IMR-90 (cell line): ENCODE measurements at regions not wholly inside any gene's neighbourhood (a gene's known extent, or its start where the extent isn't known, plus 50 kb on each side); places are given as distances from the start of the nearest gene placed in this dataset.

Experiments used
- ATAC-seq: fragments of 200-7000 bp; cut with Tn5 transposase; 2 replicates; pipeline ENCODE4 v1.9.1; 2020; ENCODE audit warnings: low read depth, mild to moderate bottlenecking, moderate library complexity
- BruUV-seq: library from RNA; stranded (reverse); fragments of 400-500 nt; replicated peaks from 2 replicates; lab custom pipeline; 2021; lab: Mats Ljungman, UMichigan
- CTCF ChIA-PET: fragments of 300-600 bp; formaldehyde crosslinking; extraction: SDS; loops from one replicate; lab custom pipeline; 2021; ENCODE audit warnings: antibody characterized with exemption; lab: Yijun Ruan, JAX
- POLR2A ChIA-PET: fragments of 300-600 bp; sonication (Branson Sonifier 250); formaldehyde crosslinking; loops from one replicate; lab custom pipeline; 2022; ENCODE audit warnings: antibody characterized with exemption; ENCODE audit not compliant: unreplicated experiment; lab: Charles Lee
- DNase-seq: peaks from one replicate; pipeline ENCODE4 v3.0.0; 2013
- H2AFZ ChIP-seq: replicated peaks from 2 replicates; pipeline ENCODE3; 2013; ENCODE audit warnings: low read length, mild to moderate bottlenecking; ENCODE audit not compliant: poor library complexity
- H2AK5ac ChIP-seq: 2 replicates; pipeline ENCODE4 v1.6.1; 2013; ENCODE audit warnings: low read depth, low read length, inconsistent platforms
- H2AK9ac ChIP-seq: replicated peaks from 2 replicates; pipeline ENCODE3; 2013; ENCODE audit warnings: mild to moderate bottlenecking, low read depth, low read length, moderate library complexity; ENCODE audit not compliant: poor library complexity
- H2BK120ac ChIP-seq: 2 replicates; pipeline ENCODE4 v1.6.1; 2013; ENCODE audit warnings: low read depth, low read length, inconsistent platforms
- H2BK15ac ChIP-seq: 3 replicates; pipeline ENCODE4 v1.6.1; 2013; ENCODE audit warnings: low read depth, low read length, inconsistent platforms
- H2BK20ac ChIP-seq: 2 replicates; pipeline ENCODE4 v1.6.1; 2013; ENCODE audit warnings: low read depth, mild to moderate bottlenecking, inconsistent platforms, low read length, moderate library complexity
- H2BK5ac ChIP-seq: 2 replicates; pipeline ENCODE4 v1.6.1; 2013; ENCODE audit warnings: mild to moderate bottlenecking, low read depth, low read length, inconsistent platforms; ENCODE audit not compliant: poor library complexity, severe bottlenecking
- H3K14ac ChIP-seq: replicated peaks from 2 replicates; pipeline ENCODE4 v1.6.1; 2013; ENCODE audit warnings: low read depth, low read length, inconsistent platforms
- H3K18ac ChIP-seq: 2 replicates; pipeline ENCODE4 v1.6.1; 2013; ENCODE audit warnings: low read depth, low read length, control low read depth
- H3K23ac ChIP-seq: 2 replicates; pipeline ENCODE4 v1.6.1; 2013; ENCODE audit warnings: low read depth, low read length, inconsistent platforms
- H3K27ac ChIP-seq: 2 replicates; pipeline ENCODE4 v1.5.1; 2013; ENCODE audit warnings: mild to moderate bottlenecking, control low read depth, low read length; ENCODE audit not compliant: insufficient read depth
- H3K27me3 ChIP-seq: 2 replicates; pipeline ENCODE4 v1.6.1; 2013; ENCODE audit warnings: low read length; ENCODE audit not compliant: control insufficient read depth, insufficient read depth
- H3K36me3 ChIP-seq: 2 replicates; pipeline ENCODE4 v1.6.1; 2013; ENCODE audit warnings: low read length, mixed read lengths; ENCODE audit not compliant: control insufficient read depth, insufficient read depth
- H3K4ac ChIP-seq: 2 replicates; pipeline ENCODE4 v1.6.1; 2013; ENCODE audit warnings: low read depth, low read length, inconsistent platforms
- H3K4me1 ChIP-seq: 2 replicates; pipeline ENCODE4 v1.6.1; 2013; ENCODE audit warnings: low read length, mixed read lengths; ENCODE audit not compliant: control insufficient read depth, insufficient read depth
- H3K4me2 ChIP-seq: 2 replicates; pipeline ENCODE4 v1.6.1; 2013; ENCODE audit warnings: low read depth, mild to moderate bottlenecking, control low read depth, low read length, moderate library complexity
- H3K4me3 ChIP-seq: 2 replicates; pipeline ENCODE4 v1.5.1; 2013; ENCODE audit warnings: low read depth, mild to moderate bottlenecking, control low read depth, low read length, moderate library complexity; ENCODE audit not compliant: insufficient read depth
- H3K56ac ChIP-seq: 2 replicates; pipeline ENCODE4 v1.6.1; 2013; ENCODE audit warnings: low read length, inconsistent platforms; ENCODE audit not compliant: insufficient read depth; ENCODE audit errors: extremely low read depth
- H3K79me1 ChIP-seq, 2 experiments: 2 replicates each; pipeline ENCODE4 v1.6.1; 2013; ENCODE audit warnings: low read length in 2 of 2, inconsistent platforms in 1 of 2, low read depth in 1 of 2
- H3K9ac ChIP-seq: 2 replicates; pipeline ENCODE4 v1.6.1; 2013; ENCODE audit warnings: low read depth, low read length, control low read depth
- H3K9me1 ChIP-seq: 2 replicates; pipeline ENCODE4 v1.6.1; 2013; ENCODE audit warnings: low read length, inconsistent platforms; ENCODE audit not compliant: insufficient read depth
- H3K9me3 ChIP-seq: 2 replicates; pipeline ENCODE4 v1.6.1; 2013; ENCODE audit warnings: low read length; ENCODE audit not compliant: control insufficient read depth, insufficient read depth
- H4K20me1 ChIP-seq: 2 replicates; pipeline ENCODE4 v1.6.1; 2013; ENCODE audit warnings: low read length, inconsistent platforms; ENCODE audit not compliant: insufficient read depth
- H4K5ac ChIP-seq: 2 replicates; pipeline ENCODE4 v1.6.1; 2013; ENCODE audit warnings: mild to moderate bottlenecking, low read depth, low read length, control low read depth
- H4K8ac ChIP-seq, 2 experiments: 2 replicates each; pipeline ENCODE4 v1.6.1; 2013; ENCODE audit warnings: low read depth in 2 of 2, low read length in 2 of 2, control low read depth in 1 of 2, inconsistent platforms in 1 of 2
- H4K91ac ChIP-seq: 2 replicates; pipeline ENCODE4 v1.6.1; 2013; ENCODE audit warnings: low read depth, low read length, inconsistent platforms; ENCODE audit not compliant: insufficient read depth
- NFE2L2 ChIP-seq: fragments of 150-350 bp; IDR thresholded peaks from 2 replicates; pipeline ENCODE4 v1.6.1; 2016; ENCODE audit warnings: low read depth, mild to moderate bottlenecking, low read length
- dilution Hi-C: fragments of 300-500 bp; cut with HindIII; formaldehyde crosslinking; loops from one replicate; pipeline ENCODE4 v1.14.3; 2018; ENCODE audit warnings: low sequenced_read_pairs; ENCODE audit not compliant: unreplicated experiment
- in situ Hi-C: fragments of 300-500 bp; cut with MboI; formaldehyde crosslinking; loops from 3 replicates; pipeline ENCODE4 v1.14.3; 2019; ENCODE audit warnings: low sequenced_read_pairs, inconsistent platforms, mixed read lengths
- intact Hi-C: fragments of 100-400 bp; cut with micrococcal nuclease; formaldehyde crosslinking; loops from 2 replicates; pipeline ENCODE4 v1.10.0; 2022

DNA sequence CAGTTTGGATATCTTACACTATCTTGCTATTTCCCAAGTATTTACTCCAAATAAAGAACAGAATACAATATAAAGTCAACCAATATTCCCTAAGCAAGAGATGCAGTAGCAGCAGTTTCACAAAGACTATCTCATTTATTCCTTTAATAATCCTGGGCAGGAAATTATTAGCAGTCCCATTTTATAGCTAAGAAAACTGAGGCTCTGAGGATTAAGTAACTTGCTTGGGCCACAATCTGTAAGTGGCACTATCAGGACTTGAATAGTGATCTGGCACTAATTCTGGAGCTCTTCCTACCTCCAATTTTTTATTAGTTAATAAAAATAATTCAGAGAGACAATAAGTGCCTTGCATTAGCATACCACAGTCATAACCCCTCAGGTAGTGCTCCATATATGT lies 611.7 kb downstream of the MCTP2 start:
- no TSS peak for BruUV-seq
- no peaks in the 10 kb centered on the region for H3K79me1 ChIP-seq

More for the DNA sequence above, 611.7 kb downstream of the MCTP2 start:
- Histone ChIP-seq H3K9me1 (no peaks in the 10 kb centered on the region), H3K4ac (no peak overlapping the region), H4K20me1 (no peaks in the 10 kb centered on the region), H4K91ac (no peak overlapping the region), H4K5ac (no peak overlapping the region), H3K27ac (no peak overlapping the region), H3K14ac (no peak overlapping the region), H2BK5ac (no peak overlapping the region), H3K27me3 (no peaks in the 10 kb centered on the region), H2BK120ac (no peak overlapping the region), H2AK5ac (no peak overlapping the region), H3K18ac (no peak overlapping the region), H3K9ac (no peak overlapping the region), H3K4me2 (no peak overlapping the region), H2AK9ac (no peak overlapping the region), H3K4me1 (no peaks in the 10 kb centered on the region), H3K23ac (no peak overlapping the region), H3K4me3 (no peak overlapping the region), H4K8ac (no peak overlapping the region), H2BK15ac (no peak overlapping the region), H2AFZ (no peak overlapping the region), H3K56ac (no peak overlapping the region), H3K36me3 (no peaks in the 10 kb centered on the region), H2BK20ac (no peak overlapping the region), H3K9me3 (peaks cover 4% of the 10 kb centered on the region)
- DNase-seq (no peak), ATAC-seq (no peak)
- POLR2A ChIA-PET: no interaction called here
- no peak for TF ChIP-seq NFE2L2
- in situ Hi-C loops (no loop called here), intact Hi-C loops (no loop called here), dilution Hi-C loops (no loop called here)
- CTCF ChIA-PET: interaction anchor here (0.6 kb wide), 1 partner anchor 77 kb away, joined by 3 read pairs; no protein-coding TSS in a partner anchor
